WTC11 (cell line): ENCODE measurements at regions not wholly inside any gene's neighbourhood (a gene's known extent, or its start where the extent isn't known, plus 50 kb on each side); places are given as distances from the start of the nearest gene placed in this dataset.

Experiments
- ATF2 ChIP-seq: sonication (generic); formaldehyde crosslinking; IDR thresholded peaks from 2 replicates; pipeline ENCODE4 v1.8.1; 2022; ENCODE audit warnings: low read depth, missing genetic modification reagents, borderline replicate concordance
- CTCF ChIP-seq: fragments of 200-600 bp; IDR thresholded peaks from 2 replicates; pipeline ENCODE4 v1.8.0; 2022; ENCODE audit warnings: antibody characterized with exemption
- FOXJ3 ChIP-seq: sonication (generic); formaldehyde crosslinking; IDR thresholded peaks from 2 replicates; pipeline ENCODE4 v1.9.0; 2021; ENCODE audit warnings: missing genetic modification reagents, mild to moderate bottlenecking, borderline replicate concordance
- FOXP4 ChIP-seq: sonication (generic); formaldehyde crosslinking; IDR thresholded peaks from 2 replicates; pipeline ENCODE4 v1.8.0; 2022; ENCODE audit warnings: mild to moderate bottlenecking, missing genetic modification reagents
- NFE2L1 ChIP-seq: sonication (generic); formaldehyde crosslinking; IDR thresholded peaks from 2 replicates; pipeline ENCODE4 v1.8.1; 2023; ENCODE audit warnings: missing genetic modification reagents
- TEAD4 ChIP-seq: sonication (generic); formaldehyde crosslinking; IDR thresholded peaks from 2 replicates; pipeline ENCODE4 v1.8.0; 2022; ENCODE audit warnings: mild to moderate bottlenecking, missing genetic modification reagents
- ZBTB43 ChIP-seq: sonication (generic); formaldehyde crosslinking; IDR thresholded peaks from 2 replicates; pipeline ENCODE4 v1.8.1; 2023; ENCODE audit warnings: mild to moderate bottlenecking, missing genetic modification reagents

- TF ChIP-seq CTCF = no peak
- TF ChIP-seq TEAD4 (CRISPR knock-in tag) = no peak
- no peak for TF ChIP-seq FOXJ3 (CRISPR knock-in tag)
- TF ChIP-seq NFE2L1 (CRISPR knock-in tag) = no peak
- TF ChIP-seq ATF2 (CRISPR knock-in tag) = no peak
- TF ChIP-seq ZBTB43 (CRISPR knock-in tag) = no peak
- TF ChIP-seq FOXP4 = no peak
Measured at GRCh38 chr22:47626428-47627390, 864.3 kb downstream of the TBC1D22A start.
